ENCODE measurements at regions not wholly inside any gene's neighbourhood (a gene's known extent, or its start where the extent isn't known, plus 50 kb on each side); places are given as distances from the start of the nearest gene placed in this dataset.

DNA sequence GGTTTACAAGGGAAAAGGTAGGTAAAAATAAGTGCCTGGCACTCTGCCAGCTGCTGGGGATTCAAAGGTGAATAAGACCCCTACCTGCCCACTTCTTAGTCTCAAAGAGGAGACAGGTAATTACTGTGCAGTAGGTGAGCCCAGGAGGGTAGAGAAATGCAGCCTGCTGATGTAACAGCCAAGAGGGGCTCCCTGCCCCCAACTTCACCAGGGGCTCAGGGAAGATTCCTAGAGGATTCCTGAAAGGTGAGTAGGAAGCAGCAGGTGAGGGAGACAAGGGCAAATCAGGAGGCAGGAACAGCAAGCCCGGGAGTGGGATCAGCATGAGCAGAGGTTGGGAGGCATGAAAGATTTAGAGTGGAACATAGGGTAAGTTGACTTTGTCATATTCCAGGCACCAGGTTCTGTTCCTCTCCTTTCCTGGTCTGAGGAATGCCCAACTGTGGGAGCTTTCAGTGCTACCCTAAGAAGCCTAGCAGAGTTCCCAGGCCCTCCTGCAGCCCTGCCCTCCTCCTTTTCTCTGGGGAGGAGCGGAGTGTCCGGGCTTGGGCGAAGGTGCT lies 258.1 kb downstream of the LRFN2 start:
- intact Hi-C loops (cut with DNase I): no loop called here
- H3K27ac ChIP-seq: no peak overlapping the region
- no peak for DNase-seq
- no peak overlapping the region for H3K4me3 ChIP-seq
- peaks cover 0 to 41% (median 0%) of the 10 kb centered on the region in 3 donors for H3K27me3 ChIP-seq
- H3K9me3 ChIP-seq: no peaks in the 10 kb centered on the region
- H3K4me1 ChIP-seq: peaks cover 0 to 7% (median 2%) of the 10 kb centered on the region in 4 donors
- WGBS, 2 donors: 80 to 90% methylated on average over 4 of the region's 4 CpGs
- H3K36me3 ChIP-seq: no peaks in the 10 kb centered on the region
- TF ChIP-seq POLR2AphosphoS5 (IDR thresholded peaks at IDR 0.05) (no peak), POLR2A (IDR thresholded peaks at IDR 0.05) (no peak), EP300 (IDR thresholded peaks at IDR 0.05) (no peak)
- TF ChIP-seq, protein P1, sequence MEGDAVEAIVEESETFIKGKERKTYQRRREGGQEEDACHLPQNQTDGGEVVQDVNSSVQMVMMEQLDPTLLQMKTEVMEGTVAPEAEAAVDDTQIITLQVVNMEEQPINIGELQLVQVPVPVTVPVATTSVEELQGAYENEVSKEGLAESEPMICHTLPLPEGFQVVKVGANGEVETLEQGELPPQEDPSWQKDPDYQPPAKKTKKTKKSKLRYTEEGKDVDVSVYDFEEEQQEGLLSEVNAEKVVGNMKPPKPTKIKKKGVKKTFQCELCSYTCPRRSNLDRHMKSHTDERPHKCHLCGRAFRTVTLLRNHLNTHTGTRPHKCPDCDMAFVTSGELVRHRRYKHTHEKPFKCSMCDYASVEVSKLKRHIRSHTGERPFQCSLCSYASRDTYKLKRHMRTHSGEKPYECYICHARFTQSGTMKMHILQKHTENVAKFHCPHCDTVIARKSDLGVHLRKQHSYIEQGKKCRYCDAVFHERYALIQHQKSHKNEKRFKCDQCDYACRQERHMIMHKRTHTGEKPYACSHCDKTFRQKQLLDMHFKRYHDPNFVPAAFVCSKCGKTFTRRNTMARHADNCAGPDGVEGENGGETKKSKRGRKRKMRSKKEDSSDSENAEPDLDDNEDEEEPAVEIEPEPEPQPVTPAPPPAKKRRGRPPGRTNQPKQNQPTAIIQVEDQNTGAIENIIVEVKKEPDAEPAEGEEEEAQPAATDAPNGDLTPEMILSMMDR (IDR thresholded peaks at IDR 0.05): no peak

DNA sequence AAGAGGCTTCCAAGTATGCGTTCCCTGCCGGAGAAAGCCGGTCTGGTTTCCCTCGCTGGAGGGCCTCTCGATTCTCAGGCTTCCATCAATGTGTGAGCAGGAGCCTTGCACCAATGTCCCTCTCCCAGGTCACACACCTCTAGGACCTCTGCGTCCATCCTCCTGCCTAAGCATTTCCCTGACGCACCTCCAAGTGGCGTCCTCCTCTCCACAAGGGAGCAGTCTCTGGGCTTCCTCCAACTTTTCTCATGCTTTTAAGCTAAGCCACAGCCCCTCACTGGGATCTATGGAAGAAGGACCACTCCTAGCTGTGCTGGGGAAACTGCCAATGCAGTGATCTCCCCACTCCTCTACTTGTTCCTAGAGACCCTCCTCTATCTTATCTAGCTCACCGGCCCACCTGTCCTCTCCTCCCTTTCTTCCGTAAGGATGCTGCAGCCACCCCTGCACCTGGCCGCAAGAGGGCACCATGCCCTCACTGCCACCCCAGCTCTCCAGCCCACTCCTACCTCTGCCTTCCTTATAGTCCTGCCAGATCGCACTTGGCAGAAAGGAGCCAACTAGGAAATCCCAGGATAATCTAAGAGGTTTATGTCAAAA lies 258.7 kb downstream of the LRFN2 start:
- Histone ChIP-seq H3K4me3 (no peak overlapping the region), H3K27ac (no peak overlapping the region), H3K4me1 (peaks cover 0 to 12% (median 3%) of the 10 kb centered on the region in 4 donors), H3K9me3 (no peaks in the 10 kb centered on the region), H3K36me3 (no peaks in the 10 kb centered on the region), H3K27me3 (peaks cover 0 to 37% (median 0%) of the 10 kb centered on the region in 3 donors)
- DNase-seq: no peak
- TF ChIP-seq, protein P1 (IDR thresholded peaks at IDR 0.05): peak in 1 of 4 experiments; percentile 16
- no peak for TF ChIP-seq POLR2AphosphoS5 (IDR thresholded peaks at IDR 0.05)
- intact Hi-C loops (cut with DNase I): no loop called here
- WGBS, 2 donors: 37 to 44% methylated on average over 12 of the region's 12 CpGs

DNA sequence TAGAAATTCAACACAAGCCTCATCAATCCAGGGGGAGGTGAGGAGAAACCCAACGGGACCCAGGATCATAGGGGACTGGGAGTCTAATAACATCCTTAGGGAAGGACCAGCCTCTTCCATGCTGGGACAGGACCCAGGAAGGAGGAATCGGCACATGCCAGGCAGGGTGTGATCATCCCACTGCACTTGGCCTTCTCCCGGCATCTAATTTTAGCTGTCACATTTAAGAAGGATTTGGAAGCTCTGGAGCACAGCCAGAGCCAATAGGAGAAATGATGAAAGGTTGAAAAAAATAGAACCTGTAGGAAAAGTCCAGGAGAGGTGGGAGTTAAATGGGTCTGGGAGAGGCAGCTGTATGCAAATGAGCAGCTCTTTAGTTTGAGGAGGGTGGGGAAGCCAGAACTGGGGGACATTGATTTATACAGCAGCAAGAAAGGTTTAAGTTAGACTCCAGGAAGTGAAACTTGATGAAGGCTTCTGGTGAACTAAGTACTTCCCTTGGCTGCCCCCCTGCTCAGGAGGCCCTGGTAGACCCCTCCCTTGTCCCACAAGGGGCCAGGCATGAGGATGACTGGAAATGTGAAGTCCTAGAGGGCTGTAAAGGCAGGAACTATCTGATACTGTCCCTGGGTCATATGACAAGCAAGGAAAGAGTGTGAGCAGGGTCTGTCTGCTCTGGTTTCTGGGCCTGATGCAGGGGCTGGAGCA lies 260.3 kb downstream of the LRFN2 start:
- Histone ChIP-seq H3K27ac (no peak overlapping the region), H3K4me1 (peaks cover 0 to 12% (median 3%) of the 10 kb centered on the region in 4 donors), H3K9me3 (no peaks in the 10 kb centered on the region), H3K27me3 (peaks cover 0 to 31% (median 0%) of the 10 kb centered on the region in 3 donors), H3K4me3 (no peak overlapping the region), H3K36me3 (no peaks in the 10 kb centered on the region)
- 47 to 80% methylated on average over 3 of the region's 3 CpGs for WGBS, 2 donors
- TF ChIP-seq EP300 (IDR thresholded peaks at IDR 0.05): no peak
- TF ChIP-seq POLR2A (IDR thresholded peaks at IDR 0.05): no peak
- TF ChIP-seq POLR2AphosphoS5 (IDR thresholded peaks at IDR 0.05): no peak
- TF ChIP-seq, protein P1 (IDR thresholded peaks at IDR 0.05): no peak
- no peak for DNase-seq
- intact Hi-C loops (cut with DNase I): no loop called here

DNA sequence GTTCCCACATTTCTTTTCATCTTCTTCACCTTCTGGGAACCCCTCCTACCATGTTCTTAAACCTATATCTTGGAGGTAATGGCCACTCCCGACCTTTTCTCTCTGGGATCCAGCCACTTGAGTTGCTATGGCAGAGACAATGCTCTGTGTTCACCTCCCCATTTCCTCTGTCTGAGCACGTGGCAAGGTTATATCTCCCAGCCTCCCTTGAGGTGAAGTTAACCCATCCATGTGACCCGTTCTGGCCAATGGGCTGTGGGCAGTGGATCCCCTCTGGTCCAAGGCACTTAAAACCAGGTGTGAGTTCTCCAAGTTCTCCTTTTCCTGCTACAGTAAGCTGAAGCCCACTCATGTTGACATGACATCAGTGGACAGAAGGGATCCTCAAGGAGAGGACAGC lies 261.4 kb downstream of the LRFN2 start:
- 22 to 55% methylated on average over 3 of the region's 3 CpGs for WGBS, 2 donors
- Histone ChIP-seq H3K4me1 (peaks cover 0 to 12% (median 3%) of the 10 kb centered on the region in 4 donors), H3K4me3 (no peak overlapping the region), H3K27me3 (peaks cover 0 to 29% (median 0%) of the 10 kb centered on the region in 3 donors), H3K27ac (no peak overlapping the region), H3K36me3 (no peaks in the 10 kb centered on the region), H3K9me3 (no peaks in the 10 kb centered on the region)
- DNase-seq: no peak
- TF ChIP-seq EP300 (IDR thresholded peaks at IDR 0.05) (no peak), POLR2A (IDR thresholded peaks at IDR 0.05) (no peak), POLR2AphosphoS5 (IDR thresholded peaks at IDR 0.05) (no peak)
- TF ChIP-seq, protein P1 (IDR thresholded peaks at IDR 0.05): no peak
- intact Hi-C loops (cut with DNase I): no loop called here

Measured in sigmoid colon (tissue), 6 donors.